ENCODE measurements at regions not wholly inside any gene's neighbourhood (a gene's known extent, or its start where the extent isn't known, plus 50 kb on each side); places are given as distances from the start of the nearest gene placed in this dataset.

DNA sequence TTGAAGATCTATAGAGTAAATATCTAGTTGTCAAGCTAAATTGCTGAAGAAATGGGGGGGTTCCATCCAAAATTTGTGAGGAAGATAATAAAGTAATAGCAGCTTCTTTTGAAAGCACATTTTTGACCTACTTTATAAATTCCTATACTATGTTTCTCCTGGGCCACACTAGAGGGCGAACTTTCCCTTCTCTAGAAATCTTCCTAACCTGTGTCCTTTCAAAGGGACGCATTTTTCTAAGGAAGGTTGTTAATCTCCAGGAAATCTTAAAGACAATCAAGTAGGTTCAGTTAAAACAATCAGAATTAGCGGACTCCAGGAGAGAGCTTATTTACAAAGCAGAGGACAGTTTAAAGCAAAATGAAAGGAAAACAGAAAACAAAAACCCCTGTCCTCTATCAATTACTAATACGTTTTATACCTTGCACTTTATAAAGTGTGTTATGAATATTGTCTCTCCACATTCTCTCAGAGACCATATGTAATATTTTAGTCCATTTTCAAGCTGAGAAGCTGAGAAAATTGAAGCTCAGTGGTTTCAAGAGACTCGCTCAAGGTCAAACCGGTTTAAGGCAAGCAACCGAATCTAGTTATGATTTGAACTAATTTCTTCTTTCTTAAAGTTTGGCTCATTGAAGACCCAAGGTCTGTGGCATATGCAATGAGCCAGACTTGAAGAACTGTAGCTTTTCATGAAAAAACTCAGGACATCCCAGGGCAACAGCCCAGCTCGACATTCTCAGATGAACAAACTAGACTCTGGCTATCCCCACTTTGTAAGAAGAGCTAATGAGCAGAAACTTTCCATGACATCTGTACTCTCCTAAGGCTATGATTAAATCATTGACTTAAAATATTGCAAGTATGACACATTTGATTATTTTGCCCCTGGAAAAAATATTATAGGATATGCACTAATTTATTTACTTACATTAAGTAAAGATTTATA is 273.6 kb downstream of the PAX3 start:
- no peaks in the 10 kb centered on the region for H3K36me3 ChIP-seq (ENCODE audit: control insufficient read depth in 4 of 4, insufficient read depth in 4 of 4, low read length in 4 of 4)
- no peak overlapping the region for H3K27ac ChIP-seq (ENCODE audit: low read depth in 1 of 2, low read length in 1 of 2)
- H3K4me1 ChIP-seq (ENCODE audit: control insufficient read depth in 5 of 5, insufficient read depth in 5 of 5, low read length in 5 of 5) = no peaks in the 10 kb centered on the region
- no peaks in the 10 kb centered on the region for H3K9me3 ChIP-seq (ENCODE audit: control insufficient read depth in 4 of 4, insufficient read depth in 3 of 4, low read length in 3 of 4)
- DNase-seq (peak in 2 of 3 donors; percentile 43 to 75), ATAC-seq (ENCODE audit: insufficient read depth, low FRiP score) (no peak)
- peak; percentile 11 for TF ChIP-seq CTCF (IDR thresholded peaks at IDR 0.05; ENCODE audit: control extremely low read depth, extremely low read depth)
- 36 to 38% methylated on average over 8 of the region's 8 CpGs for WGBS, 2 donors
- H3K27me3 ChIP-seq (ENCODE audit: control insufficient read depth in 3 of 3, insufficient read depth in 3 of 3, low read length in 2 of 3) = peaks cover 0 to 7% (median 4%) of the 10 kb centered on the region in 3 donors
- no peak overlapping the region for H3K4me3 ChIP-seq
- H3K9ac ChIP-seq (ENCODE audit: insufficient read depth in 1 of 2, low read length in 2 of 2) = no peak overlapping the region

GRCh38 chr2:222017252-222017850 is 281.4 kb downstream of the PAX3 start:
- Histone ChIP-seq H3K36me3 (ENCODE audit: control insufficient read depth in 4 of 4, insufficient read depth in 4 of 4, low read length in 4 of 4) (no peaks in the 10 kb centered on the region), H3K9ac (ENCODE audit: insufficient read depth in 1 of 2, low read length in 2 of 2) (no peak overlapping the region), H3K9me3 (ENCODE audit: control insufficient read depth in 4 of 4, insufficient read depth in 3 of 4, low read length in 3 of 4) (no peaks in the 10 kb centered on the region), H3K4me1 (ENCODE audit: control insufficient read depth in 5 of 5, insufficient read depth in 5 of 5, low read length in 5 of 5) (no peaks in the 10 kb centered on the region), H3K4me3 (no peak overlapping the region), H3K27ac (ENCODE audit: low read depth in 1 of 2, low read length in 1 of 2) (no peak overlapping the region), H3K27me3 (ENCODE audit: control insufficient read depth in 3 of 3, insufficient read depth in 3 of 3, low read length in 2 of 3) (peaks cover 0 to 2% (median 0%) of the 10 kb centered on the region in 3 donors)
- TF ChIP-seq CTCF (IDR thresholded peaks at IDR 0.05; ENCODE audit: control extremely low read depth, extremely low read depth) = no peak
- ATAC-seq (ENCODE audit: insufficient read depth, low FRiP score) (no peak), DNase-seq (no peak)
- WGBS, 2 donors = 87 to 92% methylated on average over 4 of the region's 4 CpGs

DNA sequence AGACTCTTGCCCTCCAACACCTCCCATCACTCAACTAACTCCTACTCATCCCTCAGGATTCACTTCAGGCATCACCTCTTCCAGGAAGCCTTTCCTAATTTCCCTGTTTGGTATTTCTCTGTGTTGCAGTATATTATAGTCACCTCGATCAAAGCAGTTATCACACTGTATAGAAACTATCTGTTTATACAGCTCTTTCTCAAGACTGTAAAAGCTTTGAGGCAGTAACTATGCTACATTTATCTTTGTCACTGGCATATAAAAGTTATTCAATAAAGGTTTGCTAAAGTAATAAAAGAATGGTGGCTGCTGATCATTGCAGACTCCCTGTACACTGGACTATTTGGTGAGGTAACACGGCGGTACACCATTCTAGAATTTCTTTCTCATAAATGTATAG is 284.9 kb downstream of the PAX3 start:
- ATAC-seq (ENCODE audit: insufficient read depth, low FRiP score) (no peak), DNase-seq (no peak)
- Histone ChIP-seq H3K27ac (ENCODE audit: low read depth in 1 of 2, low read length in 1 of 2) (no peak overlapping the region), H3K9ac (ENCODE audit: insufficient read depth in 1 of 2, low read length in 2 of 2) (no peak overlapping the region), H3K36me3 (ENCODE audit: control insufficient read depth in 4 of 4, insufficient read depth in 4 of 4, low read length in 4 of 4) (no peaks in the 10 kb centered on the region), H3K4me1 (ENCODE audit: control insufficient read depth in 5 of 5, insufficient read depth in 5 of 5, low read length in 5 of 5) (no peaks in the 10 kb centered on the region), H3K4me3 (no peak overlapping the region), H3K9me3 (ENCODE audit: control insufficient read depth in 4 of 4, insufficient read depth in 3 of 4, low read length in 3 of 4) (no peaks in the 10 kb centered on the region), H3K27me3 (ENCODE audit: control insufficient read depth in 3 of 3, insufficient read depth in 3 of 3, low read length in 2 of 3) (peaks cover 0 to 8% (median 2%) of the 10 kb centered on the region in 3 donors)
- WGBS, 2 donors = 92 to 96% methylated on average over 3 of the region's 3 CpGs
- TF ChIP-seq CTCF (IDR thresholded peaks at IDR 0.05; ENCODE audit: control extremely low read depth, extremely low read depth) = no peak

Data from lung (tissue), 11 donors.